Anterior cingulate cortex (tissue), 58 donors: ENCODE measurements at regions not wholly inside any gene's neighbourhood (a gene's known extent, or its start where the extent isn't known, plus 50 kb on each side); places are given as distances from the start of the nearest gene placed in this dataset.

Experiments used
- DNase-seq, 58 donors: peaks; one replicate each; lab custom pipeline; 2025; lab: John Stamatoyannopoulos, UW

- no peak for DNase-seq
These were observed 54.4 kb upstream of the SEC11C start for GRCh38 chr18:59085126-59085794.

DNA sequence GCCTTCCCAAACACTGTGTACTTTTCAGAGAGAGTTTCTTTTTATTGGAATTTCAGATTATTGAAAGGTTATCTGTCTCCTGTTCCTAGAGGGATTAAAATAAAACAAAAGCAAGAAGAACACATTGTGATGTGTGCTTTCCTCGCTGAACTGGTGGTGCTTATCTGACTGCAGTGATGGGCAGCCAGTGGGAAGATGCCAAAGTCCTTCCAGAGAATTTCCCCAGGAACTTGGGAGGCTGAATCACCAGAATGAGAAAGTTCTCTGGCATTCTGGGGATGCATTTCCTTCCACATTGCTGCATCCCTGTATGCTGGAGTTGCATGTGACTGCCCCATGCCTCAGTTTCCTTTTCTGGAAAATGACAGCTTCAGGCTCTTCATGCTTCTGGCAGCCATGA is 53.9 kb upstream of the SEC11C start:
- DNase-seq = no peak

GRCh38 chr18:59086522-59086921 is 53.2 kb upstream of the SEC11C start:
- DNase-seq = no peak

DNA sequence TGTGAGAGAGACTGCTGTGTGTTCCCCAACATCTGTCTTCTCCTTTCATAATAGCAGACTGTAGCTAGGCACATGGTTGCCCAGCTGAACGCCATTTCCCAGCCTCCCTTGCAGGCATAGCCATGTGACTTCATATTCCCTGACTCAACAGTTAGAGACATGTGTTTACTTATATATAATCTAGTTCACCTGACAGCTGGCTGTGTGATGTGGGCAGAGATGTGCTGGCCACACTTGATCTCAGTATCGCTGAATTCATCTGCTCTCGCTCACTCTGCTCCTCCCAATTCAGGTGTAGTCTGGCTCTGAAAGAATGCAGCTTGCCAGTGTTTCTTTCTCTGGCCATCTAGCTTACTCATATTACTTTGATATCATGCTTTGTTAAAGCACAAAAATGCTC is 52.3 kb upstream of the SEC11C start:
- DNase-seq = no peak
